Gastrocnemius medialis (tissue), 4 donors: ENCODE measurements at regions not wholly inside any gene's neighbourhood (a gene's known extent, or its start where the extent isn't known, plus 50 kb on each side); places are given as distances from the start of the nearest gene placed in this dataset.

Experiments used
- POLR2A ChIP-seq, 2 donors: fragments of 450-650 bp; IDR thresholded peaks; one replicate each; pipeline ENCODE4 v1.6.1; 2017; ENCODE audit warnings: antibody characterized with exemption in 2 of 2, mild to moderate bottlenecking in 2 of 2, moderate library complexity in 2 of 2
- TF ChIP-seq, protein P1 (sequence below), 5 experiments: fragments of 450-650 bp in 3 of 5; fragments of 200-600 bp in 2 of 5; sonication (generic) in 2 of 5; IDR thresholded peaks in 4 of 5; conservative IDR thresholded peaks in 1 of 5; 1 replicate in 4 of 5; 2 replicates in 1 of 5; pipeline ENCODE4 v1.5.1; 2016 to 2019; ENCODE audit warnings: antibody characterized with exemption in 5 of 5, mild to moderate bottlenecking in 3 of 5, moderate library complexity in 3 of 5

DNA sequence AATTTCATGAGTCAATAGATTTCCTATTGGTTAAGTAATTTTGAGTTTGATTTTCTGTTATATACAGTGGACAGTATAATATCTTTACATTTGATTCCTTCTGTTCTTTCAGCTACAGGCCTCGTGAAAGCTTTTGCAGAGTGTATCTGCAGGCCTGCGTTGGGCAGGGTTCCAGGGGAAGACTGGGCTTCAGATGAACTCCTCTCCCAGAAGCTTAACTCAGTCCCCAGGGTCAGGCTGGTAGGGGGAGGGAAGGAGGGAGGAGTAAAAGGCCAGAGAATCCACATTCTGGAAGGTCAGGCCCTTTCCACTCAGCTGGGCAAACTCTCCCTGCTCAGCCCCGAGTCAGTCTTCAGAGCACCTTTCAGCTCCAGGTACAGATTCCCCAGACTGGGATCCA, 100.4 kb upstream of the NECTIN1 start:
- TF ChIP-seq, protein P1, sequence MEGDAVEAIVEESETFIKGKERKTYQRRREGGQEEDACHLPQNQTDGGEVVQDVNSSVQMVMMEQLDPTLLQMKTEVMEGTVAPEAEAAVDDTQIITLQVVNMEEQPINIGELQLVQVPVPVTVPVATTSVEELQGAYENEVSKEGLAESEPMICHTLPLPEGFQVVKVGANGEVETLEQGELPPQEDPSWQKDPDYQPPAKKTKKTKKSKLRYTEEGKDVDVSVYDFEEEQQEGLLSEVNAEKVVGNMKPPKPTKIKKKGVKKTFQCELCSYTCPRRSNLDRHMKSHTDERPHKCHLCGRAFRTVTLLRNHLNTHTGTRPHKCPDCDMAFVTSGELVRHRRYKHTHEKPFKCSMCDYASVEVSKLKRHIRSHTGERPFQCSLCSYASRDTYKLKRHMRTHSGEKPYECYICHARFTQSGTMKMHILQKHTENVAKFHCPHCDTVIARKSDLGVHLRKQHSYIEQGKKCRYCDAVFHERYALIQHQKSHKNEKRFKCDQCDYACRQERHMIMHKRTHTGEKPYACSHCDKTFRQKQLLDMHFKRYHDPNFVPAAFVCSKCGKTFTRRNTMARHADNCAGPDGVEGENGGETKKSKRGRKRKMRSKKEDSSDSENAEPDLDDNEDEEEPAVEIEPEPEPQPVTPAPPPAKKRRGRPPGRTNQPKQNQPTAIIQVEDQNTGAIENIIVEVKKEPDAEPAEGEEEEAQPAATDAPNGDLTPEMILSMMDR (IDR thresholded peaks at IDR 0.05 in 4 of 5, conservative IDR thresholded peaks at IDR 0.05 in 1 of 5): no peak
- no peak for TF ChIP-seq POLR2A (IDR thresholded peaks at IDR 0.05)
